Activated T-cell treated with anti-CD3 and anti-CD28 coated beads, Interleukin-2, amount 50 U/mL, for 72 hours (primary cell): ENCODE measurements at regions not wholly inside any gene's neighbourhood (a gene's known extent, or its start where the extent isn't known, plus 50 kb on each side); places are given as distances from the start of the nearest gene placed in this dataset.

Source experiments
- ATAC-seq, 2 donors: fragments of 150-1000 bp; cut with Tn5 transposase; replicated peaks in 1 of 2; 2 replicates each; pipeline ENCODE4 v1.10.0; 2021; ENCODE audit warnings: moderate library complexity in 2 of 2, mild to moderate bottlenecking in 1 of 2
- DNase-seq, 2 donors: peaks; one replicate each; pipeline ENCODE4 v3.0.0; 2021 to 2022; ENCODE audit warnings: mixed read lengths in 1 of 2
- H3K27ac Mint-ChIP-seq: one replicate; pipeline ENCODE4 v1.8.0; 2022; ENCODE audit warnings: mild to moderate bottlenecking, moderate library complexity, mixed read lengths
- H3K27me3 Mint-ChIP-seq: one replicate; pipeline ENCODE4 v1.8.0; 2022; ENCODE audit warnings: low read depth, mixed read lengths
- H3K36me3 Mint-ChIP-seq, 2 donors: one replicate each; pipeline ENCODE4 v1.8.0; 2022; ENCODE audit warnings: mixed read lengths in 2 of 2, mild to moderate bottlenecking in 1 of 2; ENCODE audit not compliant: insufficient read depth in 2 of 2
- H3K4me1 Mint-ChIP-seq: one replicate; pipeline ENCODE4 v1.8.0; 2022; ENCODE audit warnings: low read depth, mixed read lengths
- H3K4me3 Mint-ChIP-seq, 2 donors: one replicate each; pipeline ENCODE4 v1.8.0; 2022; ENCODE audit warnings: mild to moderate bottlenecking in 2 of 2, mixed read lengths in 2 of 2, moderate library complexity in 2 of 2
- H3K9me3 Mint-ChIP-seq, 2 donors: one replicate each; pipeline ENCODE4 v1.8.0; 2022; ENCODE audit warnings: mixed read lengths in 2 of 2

DNA sequence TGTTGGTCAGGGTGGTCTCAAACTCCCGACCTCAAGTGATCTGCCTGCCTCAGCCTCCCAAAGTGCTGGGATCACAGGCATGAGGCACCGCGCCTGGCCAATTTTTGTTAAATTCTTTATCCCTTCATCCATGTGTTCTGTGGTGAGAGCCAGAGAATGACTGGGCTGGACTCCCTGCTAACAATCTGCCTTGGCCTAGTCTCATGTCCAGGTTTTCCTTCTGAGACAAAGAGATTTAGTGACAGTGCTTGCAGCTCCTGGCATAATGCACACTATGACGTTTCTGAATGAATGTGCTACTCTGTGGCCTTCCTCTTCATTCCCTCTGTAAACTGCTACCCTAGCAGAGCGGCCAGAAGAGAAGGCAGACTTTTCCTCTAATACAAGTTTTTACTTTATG lies 79.3 kb downstream of the FOXD1 start:
- DNase-seq: no peak
- ATAC-seq: no peak
- no peak overlapping the region for H3K27ac Mint-ChIP-seq
- H3K9me3 Mint-ChIP-seq: no peaks in the 10 kb centered on the region
- no peaks in the 10 kb centered on the region for H3K4me1 Mint-ChIP-seq
- no peaks in the 10 kb centered on the region for H3K36me3 Mint-ChIP-seq
- no peak overlapping the region for H3K4me3 Mint-ChIP-seq
- peaks cover 62% of the 10 kb centered on the region for H3K27me3 Mint-ChIP-seq

DNA sequence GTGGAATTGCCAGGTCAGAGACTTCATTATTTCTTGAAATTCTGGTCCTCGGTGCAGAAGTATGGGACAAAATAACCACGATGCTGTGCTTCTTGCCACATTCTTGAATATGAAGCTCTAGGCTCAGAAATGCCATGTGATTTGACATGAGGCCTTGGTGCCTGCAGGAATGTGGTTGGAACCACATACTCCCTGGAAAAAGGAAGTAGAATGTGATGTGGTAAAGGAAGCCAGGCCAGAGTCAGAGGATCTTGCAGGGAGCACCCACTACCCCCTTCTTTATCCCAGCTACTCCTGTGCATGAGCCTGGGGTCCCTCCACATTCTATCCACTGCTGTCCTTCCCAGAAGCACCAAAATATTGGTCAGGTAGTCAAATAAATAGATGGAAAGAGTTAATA lies 80.9 kb downstream of the FOXD1 start:
- H3K36me3 Mint-ChIP-seq: no peaks in the 10 kb centered on the region
- peaks cover 56% of the 10 kb centered on the region for H3K27me3 Mint-ChIP-seq
- H3K9me3 Mint-ChIP-seq: no peaks in the 10 kb centered on the region
- no peak overlapping the region for H3K4me3 Mint-ChIP-seq
- ATAC-seq (no peak), DNase-seq (no peak)
- H3K4me1 Mint-ChIP-seq: no peaks in the 10 kb centered on the region
- no peak overlapping the region for H3K27ac Mint-ChIP-seq

DNA sequence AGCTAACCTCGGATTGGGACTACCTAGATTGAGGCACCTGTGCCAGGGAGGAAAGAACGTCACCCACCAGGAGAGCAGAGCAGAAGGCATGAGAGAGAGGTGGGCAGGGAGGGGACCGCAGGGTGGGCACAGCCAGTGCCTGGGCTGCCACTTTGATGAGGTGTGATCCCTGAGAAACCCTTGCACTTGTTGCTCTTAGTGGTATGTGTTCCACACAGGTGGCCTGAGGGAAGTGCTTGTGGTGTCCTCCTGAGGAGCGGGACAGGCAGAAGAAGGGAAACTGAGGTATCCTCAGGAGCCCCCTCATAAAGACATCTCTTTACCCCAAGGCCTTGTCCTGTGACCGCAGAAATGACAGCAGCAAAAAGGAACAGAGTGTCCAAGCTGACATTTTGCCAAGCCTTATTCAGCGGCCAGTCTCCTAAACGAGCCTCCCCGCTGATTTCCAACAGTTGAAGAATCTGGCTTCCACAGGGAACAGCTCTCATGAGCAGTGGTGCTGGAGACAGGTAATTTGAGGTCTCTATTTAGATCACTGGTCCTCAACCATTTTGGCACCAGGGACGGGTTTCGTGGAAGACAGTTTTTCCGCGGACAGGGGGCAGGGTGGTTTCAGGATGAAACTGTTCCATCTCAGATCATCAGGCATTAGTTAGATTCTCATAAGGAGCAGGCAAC lies 82.4 kb downstream of the FOXD1 start:
- Mint-ChIP-seq H3K4me1 (no peaks in the 10 kb centered on the region), H3K27me3 (peaks cover 62% of the 10 kb centered on the region), H3K36me3 (peaks cover 0 to 2% of the 10 kb centered on the region in 2 donors), H3K9me3 (no peaks in the 10 kb centered on the region), H3K27ac (no peak overlapping the region), H3K4me3 (no peak overlapping the region)
- no peak for DNase-seq
- no peak for ATAC-seq

DNA sequence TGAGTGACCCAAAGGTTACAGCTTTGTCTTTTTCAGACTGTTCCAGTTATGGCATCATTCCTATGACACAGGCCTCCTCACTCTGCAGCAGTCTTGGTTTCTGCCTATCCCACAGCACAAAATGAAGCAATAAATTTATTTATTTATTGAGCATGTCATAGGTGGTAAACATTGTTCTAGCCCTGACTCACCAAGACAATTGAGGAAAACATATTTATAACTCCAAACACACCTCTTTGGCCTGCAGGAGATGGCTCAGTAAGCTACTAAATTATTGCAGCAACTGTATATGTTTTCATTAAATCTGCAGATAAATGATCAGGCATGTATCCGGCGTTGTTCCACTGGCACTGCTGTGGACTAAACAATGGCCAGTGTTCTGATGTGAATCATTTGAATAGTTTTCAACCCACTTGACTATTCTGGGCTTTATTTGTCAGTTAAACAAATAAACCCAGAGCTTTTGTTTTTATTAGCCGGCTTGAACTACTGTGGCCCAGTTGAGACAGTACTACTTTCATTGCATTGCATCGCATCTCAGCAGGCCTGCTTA lies 83.2 kb downstream of the FOXD1 start:
- H3K4me3 Mint-ChIP-seq: no peak overlapping the region
- no peak for DNase-seq
- ATAC-seq: no peak
- H3K4me1 Mint-ChIP-seq: no peaks in the 10 kb centered on the region
- peaks cover 0 to 1% of the 10 kb centered on the region in 2 donors for H3K9me3 Mint-ChIP-seq
- peaks cover 0 to 2% of the 10 kb centered on the region in 2 donors for H3K36me3 Mint-ChIP-seq
- H3K27ac Mint-ChIP-seq: no peak overlapping the region
- H3K27me3 Mint-ChIP-seq: peaks cover 58% of the 10 kb centered on the region

DNA sequence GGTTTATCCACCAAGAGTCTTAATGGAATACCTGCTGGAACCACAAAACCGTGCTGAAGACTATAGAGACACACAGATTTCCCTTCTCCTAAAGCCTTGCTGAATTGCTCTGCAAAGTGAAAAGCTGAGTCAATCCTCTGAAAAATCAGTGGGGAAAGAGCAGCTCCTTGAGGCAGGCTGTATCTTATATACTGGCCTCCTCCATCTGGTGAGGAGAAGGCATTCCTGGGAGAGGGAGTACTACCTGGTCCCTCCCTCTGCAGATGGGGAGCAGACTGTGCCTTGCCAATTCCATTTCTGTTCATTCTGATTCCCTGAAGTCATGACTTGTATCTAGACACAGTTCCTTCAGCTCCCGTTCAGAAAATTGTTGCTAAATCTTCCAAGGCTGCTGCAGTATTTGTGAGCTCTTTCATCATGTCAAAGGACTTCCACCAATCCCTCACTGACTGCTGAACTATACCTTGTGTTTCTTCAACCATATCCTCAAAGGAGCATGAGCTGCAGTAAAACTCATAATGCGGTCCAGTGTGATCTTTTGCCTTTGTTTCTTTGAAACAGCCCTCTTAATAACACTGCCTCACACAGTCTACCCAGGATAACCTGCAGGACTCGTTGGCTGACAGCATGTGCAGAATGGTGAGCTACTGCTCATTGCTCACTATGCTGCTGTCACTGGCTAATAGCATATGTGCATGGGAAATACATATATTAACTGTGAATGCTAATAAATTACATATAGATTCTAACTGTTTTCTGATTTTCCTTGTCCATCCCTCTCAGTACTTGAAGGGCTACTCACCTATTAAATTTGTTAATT lies 84.5 kb downstream of the FOXD1 start:
- peaks cover 0 to 1% of the 10 kb centered on the region in 2 donors for H3K9me3 Mint-ChIP-seq
- ATAC-seq (no peak), DNase-seq (no peak)
- H3K36me3 Mint-ChIP-seq: peaks cover 0 to 2% of the 10 kb centered on the region in 2 donors
- peaks cover 56% of the 10 kb centered on the region for H3K27me3 Mint-ChIP-seq
- H3K4me3 Mint-ChIP-seq: no peak overlapping the region
- H3K4me1 Mint-ChIP-seq: no peaks in the 10 kb centered on the region
- H3K27ac Mint-ChIP-seq: no peak overlapping the region

DNA sequence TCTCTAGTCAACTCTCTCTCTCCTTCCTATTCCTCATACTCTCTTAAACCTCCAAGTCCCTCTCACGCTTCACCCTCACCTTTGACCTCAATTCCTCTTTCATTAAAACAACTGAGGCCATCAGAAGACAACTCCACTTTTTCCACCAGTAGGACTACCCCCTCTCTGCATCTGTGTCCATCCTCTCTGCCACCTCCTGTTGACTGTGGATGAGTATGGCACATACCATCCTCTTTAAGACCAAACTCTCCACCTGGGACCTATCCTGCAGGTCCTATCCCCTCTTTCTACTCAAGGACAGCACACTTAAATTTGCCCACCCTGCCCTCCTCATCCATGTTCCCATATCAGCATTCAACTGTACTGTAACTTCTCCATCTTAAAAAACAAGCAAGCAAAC lies 89.2 kb downstream of the FOXD1 start:
- H3K4me3 Mint-ChIP-seq: no peak overlapping the region
- ATAC-seq (no peak), DNase-seq (no peak)
- H3K27ac Mint-ChIP-seq: no peak overlapping the region
- peaks cover 4% of the 10 kb centered on the region for H3K4me1 Mint-ChIP-seq
- peaks cover 0 to 1% of the 10 kb centered on the region in 2 donors for H3K9me3 Mint-ChIP-seq
- peaks cover 58% of the 10 kb centered on the region for H3K27me3 Mint-ChIP-seq
- H3K36me3 Mint-ChIP-seq: peaks cover 0 to 2% of the 10 kb centered on the region in 2 donors

DNA sequence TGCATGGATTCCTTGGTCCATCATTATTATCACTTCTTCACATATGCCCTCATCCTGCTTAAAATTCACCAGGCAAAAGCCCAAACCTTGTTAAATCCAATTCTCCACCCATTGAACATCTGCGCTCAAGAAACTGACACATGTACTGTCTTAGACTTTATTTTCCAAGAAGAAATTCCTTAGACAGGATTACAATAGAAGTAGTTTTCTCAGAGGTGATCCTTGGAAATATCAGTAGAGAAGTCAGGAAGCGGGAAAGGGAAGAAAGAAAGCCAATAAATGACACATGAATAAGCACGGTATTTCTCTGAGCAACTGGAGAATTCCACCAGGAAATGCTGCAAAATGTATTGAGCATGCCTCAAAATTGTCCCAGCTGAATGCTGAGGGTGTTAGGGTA lies 90.2 kb downstream of the FOXD1 start:
- H3K36me3 Mint-ChIP-seq: peaks cover 0 to 2% of the 10 kb centered on the region in 2 donors

DNA sequence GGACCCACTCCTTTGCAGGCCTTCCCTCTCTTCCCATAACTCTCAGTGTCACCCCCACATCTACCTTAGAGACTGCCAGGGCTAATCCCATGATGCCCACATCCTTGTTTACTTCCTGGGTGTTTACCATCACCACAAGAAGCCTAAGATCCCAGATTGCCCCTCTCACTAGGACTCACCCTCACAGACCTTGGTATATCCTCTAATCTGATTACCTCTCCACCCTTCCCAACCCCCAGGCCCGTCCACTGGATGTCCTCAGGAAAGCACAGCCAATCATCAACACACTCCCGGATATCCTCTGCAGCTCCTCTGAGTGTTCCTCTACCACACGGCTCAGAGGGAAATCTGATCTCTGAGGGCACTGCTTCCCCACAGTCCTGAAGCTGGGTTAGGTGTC lies 91.0 kb downstream of the FOXD1 start:
- Mint-ChIP-seq H3K4me3 (no peak overlapping the region), H3K4me1 (peaks cover 4% of the 10 kb centered on the region), H3K9me3 (peaks cover 0 to 1% of the 10 kb centered on the region in 2 donors), H3K27ac (no peak overlapping the region), H3K36me3 (peaks cover 0 to 2% of the 10 kb centered on the region in 2 donors), H3K27me3 (peaks cover 47% of the 10 kb centered on the region)
- DNase-seq: no peak
- ATAC-seq: no peak

More for the DNA sequence above, 90.2 kb downstream of the FOXD1 start:
- Mint-ChIP-seq H3K27me3 (peaks cover 50% of the 10 kb centered on the region), H3K9me3 (peaks cover 0 to 1% of the 10 kb centered on the region in 2 donors), H3K4me3 (no peak overlapping the region), H3K4me1 (peaks cover 4% of the 10 kb centered on the region), H3K27ac (no peak overlapping the region)
- DNase-seq: no peak
- no peak for ATAC-seq

DNA sequence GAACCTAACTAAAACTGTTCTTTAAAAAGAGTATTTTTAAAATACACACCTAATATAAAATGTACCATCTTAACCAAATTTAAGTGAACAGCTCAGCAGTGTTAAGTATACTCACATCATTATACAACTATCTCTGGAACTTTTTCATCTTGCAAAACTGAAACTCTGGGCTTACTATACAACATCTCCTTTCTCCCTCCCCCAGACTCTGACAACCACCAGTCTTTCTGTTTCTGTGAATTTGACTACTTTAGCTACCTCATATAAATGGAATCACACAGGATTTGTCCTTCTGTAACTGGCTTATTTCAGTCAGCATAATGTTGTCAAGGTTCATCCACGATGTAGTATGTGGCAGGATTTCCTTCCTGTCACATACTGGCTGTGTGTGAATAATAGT lies 93.5 kb downstream of the FOXD1 start:
- H3K4me3 Mint-ChIP-seq: no peak overlapping the region
- H3K36me3 Mint-ChIP-seq: peaks cover 2 to 3% of the 10 kb centered on the region in 2 donors
- no peak overlapping the region for H3K27ac Mint-ChIP-seq
- ATAC-seq (no peak), DNase-seq (no peak)
- peaks cover 53% of the 10 kb centered on the region for H3K27me3 Mint-ChIP-seq
- peaks cover 3 to 8% of the 10 kb centered on the region in 2 donors for H3K9me3 Mint-ChIP-seq
- H3K4me1 Mint-ChIP-seq: peaks cover 4% of the 10 kb centered on the region

DNA sequence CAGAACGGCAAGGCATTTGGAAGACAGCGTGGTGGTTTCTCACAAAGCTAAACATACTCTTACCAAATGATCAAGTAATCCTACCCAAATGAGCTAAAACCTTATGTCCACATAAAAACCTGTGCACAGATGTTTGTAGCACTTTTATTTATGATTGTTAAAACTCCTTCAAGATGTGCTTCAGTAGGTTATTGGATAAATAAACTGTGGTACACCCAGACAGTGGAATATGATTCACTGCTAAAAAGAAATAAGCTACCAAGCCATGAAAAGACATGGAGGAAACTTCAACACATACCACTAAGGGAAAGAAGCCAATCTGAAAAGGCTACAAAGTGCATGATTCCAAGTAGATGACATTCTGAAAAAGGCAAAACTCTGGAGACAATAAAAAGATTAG lies 94.2 kb downstream of the FOXD1 start:
- Mint-ChIP-seq H3K9me3 (peaks cover 3 to 10% of the 10 kb centered on the region in 2 donors), H3K27ac (no peak overlapping the region), H3K36me3 (peaks cover 2 to 3% of the 10 kb centered on the region in 2 donors), H3K27me3 (peaks cover 50% of the 10 kb centered on the region), H3K4me3 (no peak overlapping the region), H3K4me1 (peaks cover 4% of the 10 kb centered on the region)
- DNase-seq (no peak), ATAC-seq (no peak)

DNA sequence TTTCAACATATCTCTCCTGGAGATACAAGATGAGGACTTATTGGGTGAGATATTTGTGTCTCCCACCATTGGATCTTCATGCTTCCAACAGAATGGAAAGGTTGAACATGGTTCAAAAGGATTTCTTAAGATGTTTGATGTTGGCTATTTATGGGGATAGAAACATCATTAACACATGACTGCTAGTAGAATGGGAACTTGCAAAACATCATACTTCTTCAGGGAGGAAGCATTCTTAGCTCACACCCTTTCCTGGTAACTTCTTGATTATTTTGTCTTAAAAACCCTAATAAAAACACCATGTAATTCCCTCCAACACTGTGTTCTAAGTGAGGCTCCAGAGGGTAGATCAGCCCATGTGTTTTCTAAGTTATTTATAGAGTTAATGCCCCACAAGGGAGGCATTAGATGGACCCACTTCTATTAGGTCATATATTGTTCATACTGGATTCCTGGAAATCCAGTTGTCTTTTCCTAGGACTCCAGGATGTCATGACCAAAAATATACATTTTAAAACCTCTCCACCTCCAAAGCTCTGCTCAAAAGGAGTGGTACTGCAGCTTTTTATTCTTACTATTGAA lies 95.8 kb downstream of the FOXD1 start:
- Mint-ChIP-seq H3K27me3 (peaks cover 49% of the 10 kb centered on the region), H3K4me3 (no peak overlapping the region), H3K9me3 (peaks cover 8 to 15% of the 10 kb centered on the region in 2 donors), H3K36me3 (peaks cover 4 to 7% of the 10 kb centered on the region in 2 donors), H3K27ac (no peak overlapping the region), H3K4me1 (peaks cover 4% of the 10 kb centered on the region)
- no peak for ATAC-seq
- no peak for DNase-seq

DNA sequence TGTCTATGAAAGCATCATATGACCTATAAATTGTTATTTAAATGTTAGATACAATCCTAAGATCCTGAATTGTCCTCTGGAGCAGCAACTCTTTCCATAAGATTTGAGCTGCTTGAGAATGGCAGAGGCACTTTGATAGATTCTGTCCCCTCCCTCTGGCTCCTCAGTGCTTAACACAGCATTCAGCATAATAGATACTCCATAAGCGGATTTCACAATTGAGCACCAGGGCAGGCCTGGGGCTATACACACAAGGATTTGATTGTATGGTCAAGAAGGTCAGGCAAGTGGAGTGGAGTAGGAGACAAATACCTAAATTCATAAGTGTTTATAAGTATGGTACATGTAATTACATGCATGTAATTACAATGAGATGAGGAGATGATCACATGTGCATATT lies 96.3 kb downstream of the FOXD1 start:
- Mint-ChIP-seq H3K27ac (no peak overlapping the region), H3K36me3 (peaks cover 4 to 7% of the 10 kb centered on the region in 2 donors), H3K9me3 (peaks cover 8 to 16% of the 10 kb centered on the region in 2 donors), H3K4me1 (peaks cover 4% of the 10 kb centered on the region), H3K4me3 (no peak overlapping the region), H3K27me3 (peaks cover 44% of the 10 kb centered on the region)
- DNase-seq: no peak
- no peak for ATAC-seq

DNA sequence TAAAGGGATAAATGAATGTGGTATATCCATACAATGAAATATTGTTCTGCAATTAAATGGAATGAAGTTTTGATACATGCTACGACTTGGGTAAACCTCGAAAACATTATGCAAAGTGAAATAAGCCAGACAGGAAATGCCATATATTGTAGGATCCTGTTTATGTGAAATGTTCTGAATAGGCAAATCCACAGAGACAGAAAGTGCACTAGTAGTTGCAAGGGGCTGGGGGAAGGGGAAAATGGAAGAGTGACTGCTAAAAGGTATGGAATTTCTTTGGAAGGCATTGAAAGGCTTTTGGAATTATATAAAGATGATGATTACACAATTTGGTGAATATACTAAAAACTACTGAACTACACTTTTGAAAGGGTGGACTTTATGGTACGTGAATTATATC lies 97.0 kb downstream of the FOXD1 start:
- Mint-ChIP-seq H3K4me3 (no peak overlapping the region), H3K27me3 (peaks cover 40% of the 10 kb centered on the region), H3K9me3 (peaks cover 12 to 21% of the 10 kb centered on the region in 2 donors), H3K36me3 (peaks cover 4 to 9% of the 10 kb centered on the region in 2 donors), H3K4me1 (peaks cover 4% of the 10 kb centered on the region), H3K27ac (no peak overlapping the region)
- DNase-seq (no peak), ATAC-seq (no peak)
